ENCODE measurements at regions not wholly inside any gene's neighbourhood (a gene's known extent, or its start where the extent isn't known, plus 50 kb on each side); places are given as distances from the start of the nearest gene placed in this dataset.

DNA sequence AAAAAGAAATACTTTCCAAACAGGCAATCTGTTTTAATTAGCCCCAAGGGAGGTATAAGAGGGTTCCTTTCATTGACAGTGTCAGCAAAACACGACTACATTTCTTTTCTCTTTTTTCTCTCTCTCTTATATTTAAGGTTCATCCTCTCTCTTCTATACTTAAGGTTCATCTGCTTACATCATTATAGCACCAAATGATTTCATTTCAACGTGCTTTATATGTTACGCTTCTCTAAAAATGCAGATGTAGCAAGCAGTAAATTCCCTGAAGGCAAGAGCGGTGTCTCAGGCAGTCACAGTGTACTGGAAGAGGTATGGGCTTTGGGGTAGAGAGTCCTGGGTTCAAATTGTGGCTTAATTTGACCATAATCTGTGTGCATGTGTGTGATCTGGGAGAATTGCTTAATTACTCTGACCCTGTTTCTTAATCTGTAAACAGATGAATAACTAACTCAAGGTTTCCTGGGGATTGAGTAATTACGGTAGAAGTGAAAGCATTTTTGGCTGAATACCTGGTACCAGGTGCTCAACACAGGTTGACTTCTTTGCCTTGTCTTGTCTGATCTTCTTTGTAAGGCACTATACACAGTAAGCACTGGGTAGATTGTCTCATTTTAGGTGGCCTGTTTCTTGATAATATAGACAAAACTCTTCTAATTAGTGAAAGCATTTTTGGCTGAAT, 180.8 kb downstream of the SPRY1 start:
- DNase-seq = no peak

DNA sequence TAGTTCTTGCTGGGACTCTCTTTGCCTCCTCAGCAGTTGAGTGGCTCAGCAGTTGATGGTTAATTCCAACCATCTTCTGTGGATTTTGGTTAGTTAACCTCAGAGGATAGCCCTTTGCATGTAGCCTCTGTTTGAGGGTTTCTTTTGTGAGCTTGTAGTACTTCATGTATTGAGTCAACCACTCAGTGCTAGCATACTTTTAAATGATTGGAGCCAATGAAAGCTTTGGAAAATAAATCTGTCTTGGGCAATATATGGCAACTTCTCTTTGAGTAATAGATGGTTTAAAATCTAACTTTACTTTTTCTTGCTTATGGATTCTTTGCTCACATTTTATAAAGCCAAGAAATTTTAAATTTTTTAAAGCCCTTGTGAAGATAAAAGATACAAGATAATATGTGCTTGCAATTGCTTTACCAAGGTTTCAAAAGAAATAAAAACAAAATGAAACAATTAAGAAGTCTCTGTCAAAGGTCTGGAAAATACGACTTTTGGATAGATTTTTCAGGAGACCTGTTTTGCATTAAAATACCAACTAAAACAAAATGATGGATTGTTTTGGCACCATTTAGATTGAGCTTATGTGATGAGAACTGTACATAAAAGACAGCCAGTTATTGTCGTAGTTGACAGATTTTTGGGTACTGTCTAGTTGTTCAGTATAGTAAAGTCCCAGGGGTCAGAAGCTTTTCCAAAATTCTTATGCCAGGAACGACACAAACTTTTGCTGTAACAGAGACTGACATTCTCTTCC, 181.9 kb downstream of the SPRY1 start:
- no peak for DNase-seq

DNA sequence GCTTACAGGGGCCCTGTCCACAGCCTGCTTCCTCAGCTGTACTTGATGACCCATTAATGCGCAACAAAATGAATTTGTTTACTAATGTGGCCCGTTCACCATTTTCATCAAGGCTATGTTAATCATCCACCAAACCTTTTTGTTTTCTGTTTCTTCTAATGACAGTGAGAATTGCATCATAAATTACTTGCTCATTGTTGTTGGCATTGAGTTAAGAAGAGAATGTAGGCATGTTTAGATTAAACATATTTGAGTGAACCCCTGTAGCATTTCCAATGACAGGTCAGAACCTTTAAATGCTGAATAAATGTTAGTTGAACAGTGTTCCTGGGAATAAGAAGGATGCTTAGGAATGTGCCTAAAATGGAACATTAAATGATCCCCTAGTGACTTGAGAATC, 183.4 kb downstream of the SPRY1 start:
- DNase-seq = no peak

DNA sequence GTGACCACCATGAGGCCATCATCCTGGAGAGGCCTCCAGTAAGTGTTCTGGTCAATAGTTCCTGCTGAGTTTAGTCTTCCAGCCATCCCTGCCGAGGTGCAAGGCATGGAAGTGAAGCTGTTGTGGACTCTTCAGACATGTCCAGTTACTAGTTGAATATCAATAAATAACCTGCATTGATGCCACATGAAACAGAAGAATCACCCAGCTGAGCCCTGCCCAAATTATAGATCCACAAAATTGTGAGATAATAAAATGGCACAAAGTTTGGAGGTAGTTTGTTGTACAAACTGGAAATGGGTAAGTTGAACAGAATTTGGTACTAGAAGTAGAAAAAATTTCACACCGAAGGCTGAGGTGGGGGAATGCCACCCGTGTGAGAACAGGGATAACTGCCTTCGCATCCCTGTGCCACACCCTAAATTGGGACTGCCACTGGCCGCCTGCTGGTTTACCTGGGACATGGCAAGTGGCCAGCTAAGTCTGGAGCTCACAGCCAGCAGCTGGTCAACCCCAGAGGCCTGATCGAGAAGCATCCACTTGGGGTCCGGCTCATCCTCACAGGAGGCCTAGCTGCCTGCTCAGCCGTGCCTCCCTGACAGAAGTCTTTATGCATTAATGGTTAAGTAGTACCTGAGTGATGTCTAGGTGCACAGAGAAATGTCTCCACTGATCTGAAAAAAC, 184.5 kb downstream of the SPRY1 start:
- no peak for DNase-seq

DNA sequence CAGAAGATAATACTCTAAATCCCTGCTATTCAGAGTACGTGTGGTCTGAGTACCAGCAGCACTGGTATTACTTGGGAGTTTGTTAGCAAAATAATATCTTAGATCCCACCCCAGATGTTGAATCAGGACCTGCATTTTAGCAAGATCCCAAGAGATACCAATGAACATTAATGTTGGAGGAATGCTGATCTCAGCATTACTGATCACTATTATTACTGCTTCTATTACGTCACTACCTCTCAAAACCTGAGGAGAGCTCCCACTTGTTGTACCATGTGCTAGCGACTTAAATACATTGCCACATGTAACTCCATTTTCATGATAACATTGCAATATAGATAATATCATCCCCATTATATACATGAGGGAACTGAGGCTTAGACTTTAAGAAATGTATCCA, 185.2 kb downstream of the SPRY1 start:
- DNase-seq = no peak

DNA sequence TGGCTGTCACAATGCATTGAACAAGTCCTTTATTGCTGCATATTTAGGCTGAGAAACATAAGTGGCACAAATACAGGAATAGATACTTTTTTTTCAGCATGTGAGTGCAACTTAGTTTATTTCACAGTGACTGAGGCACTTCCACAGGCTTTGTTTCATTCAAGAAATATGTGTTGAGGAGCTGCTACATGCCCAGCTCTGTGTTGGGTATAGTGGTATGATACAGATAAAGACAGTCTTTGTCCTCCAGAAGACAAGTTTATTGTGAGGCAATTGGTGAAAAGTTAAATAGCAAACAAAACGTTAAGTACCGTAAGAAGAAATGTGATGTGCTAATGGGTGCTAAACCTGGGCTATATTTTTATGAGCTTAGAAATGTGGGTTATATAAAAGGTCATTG, 186.4 kb downstream of the SPRY1 start:
- no peak for DNase-seq

DNA sequence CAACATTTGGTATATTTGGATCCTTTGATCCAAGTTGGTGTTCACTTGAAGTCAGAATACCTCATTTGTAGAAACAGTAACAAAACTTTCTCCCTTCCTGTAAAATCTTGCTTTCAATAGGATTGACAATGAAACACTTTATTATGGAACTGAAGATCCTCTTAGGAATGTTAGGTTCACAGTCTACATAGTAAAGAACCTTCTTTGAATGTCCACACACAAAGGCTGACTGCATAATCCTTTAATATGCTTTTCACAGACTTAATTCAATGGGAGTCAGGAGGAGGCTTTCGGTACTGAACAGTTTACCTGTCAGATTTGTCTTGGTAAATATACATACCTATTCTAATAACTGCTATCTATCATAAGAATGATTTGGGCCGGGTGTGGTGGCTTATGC, 188.5 kb downstream of the SPRY1 start:
- DNase-seq = no peak

DNA sequence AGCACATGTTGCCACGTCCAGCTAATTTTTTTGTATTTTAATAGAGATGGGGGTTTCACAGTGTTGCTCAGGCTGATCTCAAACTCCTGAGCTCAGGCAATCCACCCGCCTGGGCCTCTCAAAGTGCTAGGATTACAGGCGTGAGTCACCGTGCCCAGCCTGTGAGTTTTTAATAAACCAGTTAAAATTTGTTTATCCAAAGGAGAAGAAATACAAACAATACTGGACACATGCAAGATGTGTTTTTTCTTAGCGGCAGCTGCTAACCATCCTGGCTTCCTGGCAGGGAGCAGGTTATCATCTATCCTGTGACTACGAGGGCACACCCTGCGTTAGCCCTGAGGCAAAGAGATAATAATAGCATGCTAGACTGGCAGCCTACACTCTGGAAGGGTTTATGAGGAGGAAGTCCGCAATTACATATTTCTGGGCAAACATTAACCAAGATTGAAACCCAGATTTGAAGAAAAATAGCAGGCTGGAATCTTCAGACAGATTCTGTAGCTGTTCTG, 191.4 kb downstream of the SPRY1 start:
- DNase-seq = no peak

DNA sequence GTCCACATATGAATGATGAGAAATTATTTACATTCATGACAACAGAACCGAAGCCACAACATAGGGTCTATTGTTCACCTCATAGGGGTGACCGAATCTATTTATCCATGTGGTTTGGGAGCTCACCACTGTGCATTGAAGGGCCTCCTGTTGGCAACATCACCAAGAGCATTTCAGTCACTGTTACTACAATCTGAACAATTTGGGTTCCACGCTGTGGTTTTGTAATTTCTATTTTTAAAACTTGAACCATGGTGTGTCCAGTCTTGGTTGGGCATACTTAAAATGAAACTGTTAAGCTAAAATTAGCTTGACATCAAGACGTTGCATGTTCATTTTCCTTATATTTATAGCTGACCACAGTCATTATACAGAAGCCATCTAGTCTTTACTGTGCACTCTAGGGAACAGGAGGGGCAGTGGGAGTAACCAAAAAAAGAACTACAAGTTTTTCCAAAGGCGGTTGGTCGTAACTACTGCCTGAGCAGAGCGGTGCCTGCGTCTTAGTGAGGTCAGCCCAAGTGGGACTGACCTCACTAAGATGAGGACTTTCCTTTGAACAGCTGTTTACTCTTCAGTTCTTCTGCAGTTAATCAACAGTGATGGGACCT, 192.1 kb downstream of the SPRY1 start:
- no peak for DNase-seq

DNA sequence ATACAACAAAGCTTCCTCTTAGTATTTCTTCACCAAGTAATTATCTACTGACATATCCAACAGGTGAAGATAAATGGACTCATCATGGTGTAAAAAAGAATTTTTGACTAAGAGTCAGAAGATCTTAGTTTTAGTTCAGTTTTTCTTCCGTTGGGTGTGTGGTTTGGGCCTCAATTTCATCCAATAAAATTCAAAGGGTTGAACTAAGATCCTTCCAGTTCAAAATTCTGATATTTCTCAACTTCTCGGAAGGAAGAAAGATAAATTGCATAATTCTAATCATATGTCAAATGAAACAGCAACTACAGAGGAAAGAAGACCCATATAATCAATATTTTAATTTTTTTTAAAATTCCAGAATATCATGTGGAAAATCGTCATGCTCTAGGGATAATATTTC, 192.7 kb downstream of the SPRY1 start:
- no peak for DNase-seq

DNA sequence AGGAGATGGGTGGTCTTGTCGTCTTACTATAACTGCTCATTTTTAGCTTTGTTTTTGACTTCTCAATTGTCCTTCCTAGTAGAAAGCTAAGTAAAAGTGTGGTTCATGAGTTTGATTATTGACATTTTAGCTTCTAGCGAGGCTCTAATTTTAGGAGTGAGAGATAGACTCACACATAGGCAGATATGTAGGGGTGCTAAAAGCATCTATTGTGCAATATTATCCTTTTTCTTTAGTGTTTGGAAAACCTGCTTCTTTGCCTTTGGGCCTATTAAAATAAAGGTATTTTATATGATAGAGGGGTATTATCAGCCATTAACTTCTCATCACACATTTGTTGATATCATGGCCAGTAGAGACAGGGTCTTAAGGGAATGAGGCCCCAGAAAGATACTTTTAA, 195.3 kb downstream of the SPRY1 start:
- no peak for DNase-seq

DNA sequence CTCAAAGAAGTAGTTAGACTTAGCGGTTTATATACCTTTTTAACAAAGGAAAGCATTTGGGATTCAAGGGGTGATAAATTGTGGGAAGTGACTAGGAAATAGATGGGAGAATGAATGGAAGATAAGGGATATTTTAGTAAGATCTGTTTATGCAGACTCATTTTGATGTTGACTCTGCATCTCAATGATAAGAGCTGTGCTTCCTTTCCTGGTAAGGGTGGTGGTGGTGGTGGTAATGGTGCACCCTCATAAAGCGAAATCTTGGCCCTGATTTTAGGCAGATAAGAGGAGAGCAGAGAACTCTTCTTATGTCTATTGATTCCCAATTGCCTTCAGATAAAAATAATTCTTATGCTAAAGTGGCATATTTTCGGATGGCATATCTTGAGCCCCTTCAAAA, 197.1 kb downstream of the SPRY1 start:
- DNase-seq = no peak

DNA sequence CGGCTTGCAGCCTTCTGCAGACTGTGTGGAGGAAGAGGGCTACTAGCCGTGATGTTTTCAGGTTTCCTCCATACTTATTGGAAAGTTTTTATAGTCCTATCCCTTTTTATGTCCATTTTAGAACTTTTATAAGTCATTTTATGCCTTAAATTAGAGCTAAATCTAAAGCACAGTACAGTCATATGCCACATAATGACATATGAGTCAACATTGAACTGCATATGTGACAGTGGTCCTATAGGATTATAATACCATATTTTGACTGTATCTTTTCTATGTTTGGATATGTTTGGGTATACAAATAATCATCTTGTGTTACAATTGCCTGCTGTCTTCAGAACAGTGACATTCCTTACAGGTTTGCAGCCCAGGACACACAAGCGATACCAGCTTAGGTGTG, 200.2 kb downstream of the SPRY1 start:
- no peak for DNase-seq

DNA sequence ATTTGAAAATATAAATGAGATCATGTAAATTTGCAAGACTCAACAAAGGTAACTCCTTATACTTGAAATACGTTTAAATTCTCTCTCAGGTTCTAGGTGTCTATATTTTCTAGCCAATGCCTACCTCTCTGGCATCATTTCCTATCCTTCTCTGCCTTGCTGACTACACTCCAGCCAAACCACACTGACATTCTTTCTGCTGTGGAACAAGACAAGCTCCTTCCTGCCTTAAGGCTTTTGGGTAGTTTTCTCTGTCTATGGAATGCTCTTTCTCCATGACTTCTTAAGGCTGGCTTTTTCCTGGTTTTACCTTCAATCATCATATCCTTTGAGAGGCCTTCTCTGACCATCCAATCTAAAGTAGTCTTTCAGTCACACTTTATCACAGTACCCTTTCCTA, 201.0 kb downstream of the SPRY1 start:
- no peak for DNase-seq

DNA sequence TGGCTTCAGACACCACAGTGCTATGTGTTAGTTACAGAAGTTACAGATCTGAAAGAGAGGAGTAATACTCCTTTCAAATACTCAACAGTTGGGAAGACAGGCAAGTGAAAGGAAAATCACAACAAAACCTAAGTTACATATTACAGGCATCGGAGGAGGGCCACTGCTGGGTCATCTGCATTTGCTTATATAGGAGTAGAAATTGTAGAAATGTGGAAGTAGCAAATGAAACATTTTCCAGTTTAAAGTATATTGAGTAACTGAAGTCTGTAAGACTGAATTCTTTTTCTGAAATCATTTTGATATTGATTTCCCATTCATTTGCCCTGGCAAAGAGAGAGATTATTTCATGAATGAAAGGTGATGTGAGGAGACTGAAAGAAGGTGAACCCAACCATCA, 201.7 kb downstream of the SPRY1 start:
- no peak for DNase-seq

DNA sequence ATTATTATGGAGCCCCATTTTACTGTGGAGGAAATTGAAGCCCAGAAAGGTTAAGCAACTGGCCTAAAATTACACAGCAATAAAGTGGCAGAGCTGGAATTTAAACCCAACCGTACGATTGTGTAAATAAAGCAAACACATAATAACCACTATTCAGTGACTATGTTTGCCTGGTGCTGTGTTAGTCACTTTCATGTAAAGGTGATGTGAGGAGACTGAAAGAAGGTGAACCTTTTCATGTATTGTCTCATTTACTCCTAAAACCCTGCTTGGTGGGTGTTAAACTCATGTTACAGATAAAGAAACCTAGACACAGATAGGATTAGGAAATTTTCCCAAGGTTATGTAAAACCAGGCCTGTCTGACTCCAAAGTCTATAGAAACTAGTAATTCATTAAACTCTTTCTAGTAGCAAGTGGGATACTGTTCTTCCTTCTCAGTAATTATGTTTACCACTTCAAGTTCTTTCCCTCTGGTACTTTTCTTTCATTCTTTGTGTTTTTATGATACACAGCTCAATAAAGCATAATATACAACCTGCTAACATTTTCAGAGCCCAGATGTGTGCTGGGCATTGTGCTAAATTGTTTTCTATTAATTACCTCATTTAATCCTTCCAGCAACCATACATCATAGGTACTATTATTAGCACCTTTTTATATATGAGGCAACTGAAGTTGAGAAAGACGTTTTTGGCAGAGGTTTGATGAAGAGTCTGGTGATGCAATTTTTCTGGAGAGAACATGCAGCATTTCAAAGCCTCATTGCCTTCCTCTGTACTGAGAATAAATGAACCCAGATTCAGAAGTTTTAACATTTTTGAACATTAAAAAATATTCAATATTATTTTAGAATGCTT, 202.7 kb downstream of the SPRY1 start:
- DNase-seq = no peak

DNA sequence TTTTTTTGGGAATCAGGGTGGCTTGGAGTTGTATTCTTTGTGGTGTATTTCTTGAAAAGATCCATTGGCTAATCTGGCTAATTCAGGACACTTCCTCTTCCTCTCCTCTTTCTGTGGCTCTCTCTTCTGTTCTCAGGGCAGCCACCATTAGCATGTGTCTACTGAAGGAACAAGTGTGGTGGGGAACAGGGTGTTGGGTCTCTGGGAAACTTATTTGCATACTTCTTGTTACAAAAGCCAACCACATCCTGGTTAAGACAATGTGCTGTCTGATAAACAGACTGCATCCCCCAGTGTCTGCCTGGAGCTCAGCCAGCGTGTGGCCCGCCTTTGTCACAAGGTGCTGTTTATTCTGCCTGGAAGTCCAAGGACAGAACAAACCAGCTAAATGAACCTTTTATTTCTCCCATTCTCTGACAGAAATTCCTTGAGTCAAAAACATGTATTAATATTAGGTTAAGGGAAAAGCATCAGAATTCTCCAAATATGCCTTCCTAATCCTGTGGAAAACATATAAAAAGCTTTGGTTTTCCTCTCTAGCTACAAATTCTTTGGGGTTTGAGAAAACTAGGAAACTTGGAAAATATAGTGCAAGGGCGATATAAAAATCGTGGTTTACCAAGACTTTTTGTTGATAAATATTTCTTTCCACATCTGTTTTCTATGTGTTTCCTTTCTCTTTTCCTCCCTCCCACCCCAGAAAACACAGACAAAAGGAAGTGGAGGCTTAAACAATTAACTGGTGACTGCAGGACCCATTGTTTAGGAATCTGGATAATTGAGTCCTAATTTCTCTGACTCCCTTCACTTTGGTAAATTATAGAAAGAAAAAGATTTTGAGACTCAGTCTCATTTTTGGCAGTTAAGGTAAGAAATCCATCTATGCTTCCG, 203.6 kb downstream of the SPRY1 start:
- no peak for DNase-seq

DNA sequence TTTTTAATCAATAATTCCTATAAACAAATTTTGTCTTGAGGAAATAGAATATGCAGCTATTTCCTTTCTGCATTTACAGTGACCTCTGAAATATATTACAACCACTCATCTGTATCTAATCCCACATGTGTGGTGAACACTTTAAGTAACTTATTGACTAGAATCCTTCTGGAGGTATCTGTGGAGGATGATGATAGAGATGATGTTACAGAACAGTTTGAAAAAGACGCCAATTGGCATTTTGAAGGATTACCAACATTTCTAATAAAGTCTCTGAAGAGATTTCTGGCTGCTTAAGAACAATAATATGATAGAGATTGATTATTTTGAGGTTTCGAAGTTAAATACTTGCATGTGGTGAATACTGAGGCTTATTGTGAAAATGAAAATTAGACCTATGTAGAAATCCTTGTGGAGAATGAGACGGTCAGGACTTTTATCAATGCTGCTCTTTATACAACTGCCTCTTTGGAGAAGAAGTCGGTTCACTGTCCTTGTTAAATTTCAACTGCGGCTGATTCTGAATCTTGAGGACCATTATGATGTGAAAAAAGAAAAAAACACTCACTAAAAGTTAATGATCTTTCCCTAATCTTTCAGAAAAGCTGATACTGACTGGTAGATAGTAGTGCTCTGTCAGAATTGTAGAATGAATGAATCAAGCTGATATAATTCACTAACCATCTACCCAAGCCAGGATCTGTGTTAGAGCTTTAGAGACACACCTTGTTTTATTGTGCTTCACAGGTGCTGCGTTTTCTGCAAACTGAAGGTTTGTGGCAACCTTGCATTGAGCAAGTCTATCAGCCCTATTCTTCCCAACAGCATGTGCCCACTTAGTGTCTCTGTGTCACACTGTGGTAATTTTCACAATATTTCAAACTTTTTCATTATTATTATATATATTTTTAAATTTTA, 204.7 kb downstream of the SPRY1 start:
- DNase-seq = no peak

DNA sequence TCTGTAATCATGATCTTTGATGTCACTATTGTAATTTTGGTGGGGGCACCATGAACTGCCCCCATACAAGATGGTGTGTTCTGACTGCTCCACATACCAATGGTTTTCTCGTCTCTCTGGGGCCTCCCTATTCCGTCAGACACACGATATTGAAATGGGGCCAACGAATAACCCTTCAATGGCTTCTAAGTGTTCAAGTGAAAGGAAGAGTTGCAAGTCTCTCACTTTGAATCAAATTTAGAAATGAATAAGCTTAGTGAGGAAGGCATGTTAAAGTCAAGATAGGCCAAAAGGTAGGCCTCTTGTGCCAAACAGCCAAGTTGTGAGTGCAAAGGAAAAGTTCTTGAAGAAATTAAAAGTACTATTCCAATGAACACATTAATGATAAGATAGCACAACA, 205.4 kb downstream of the SPRY1 start:
- no peak for DNase-seq

DNA sequence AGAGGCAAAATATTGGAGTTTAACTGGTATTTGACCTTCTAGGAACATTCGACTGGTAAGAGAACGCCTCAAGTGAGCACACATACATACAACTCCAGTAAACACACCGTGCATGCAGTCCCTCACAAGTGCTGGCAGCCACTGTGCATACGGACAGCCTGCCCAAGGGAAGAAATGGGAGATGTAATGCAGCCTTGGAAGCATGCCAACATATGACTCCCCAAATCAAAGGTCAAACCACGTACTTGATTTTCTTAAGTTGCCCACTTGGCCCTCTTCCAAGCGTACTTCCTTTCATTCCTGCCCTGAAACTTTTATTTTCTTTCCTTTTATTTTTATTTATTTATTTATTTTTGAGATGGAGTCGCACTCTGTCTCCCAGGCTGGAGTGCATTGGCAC, 206.6 kb downstream of the SPRY1 start:
- no peak for DNase-seq
